ENCODE measurements at regions not wholly inside any gene's neighbourhood (a gene's known extent, or its start where the extent isn't known, plus 50 kb on each side); places are given as distances from the start of the nearest gene placed in this dataset.
"Not testable (repeated sequence)": the region's sequence is repeated elsewhere in the genome, so short reads cannot be mapped to it uniquely, and the experiment has no call there.

DNA sequence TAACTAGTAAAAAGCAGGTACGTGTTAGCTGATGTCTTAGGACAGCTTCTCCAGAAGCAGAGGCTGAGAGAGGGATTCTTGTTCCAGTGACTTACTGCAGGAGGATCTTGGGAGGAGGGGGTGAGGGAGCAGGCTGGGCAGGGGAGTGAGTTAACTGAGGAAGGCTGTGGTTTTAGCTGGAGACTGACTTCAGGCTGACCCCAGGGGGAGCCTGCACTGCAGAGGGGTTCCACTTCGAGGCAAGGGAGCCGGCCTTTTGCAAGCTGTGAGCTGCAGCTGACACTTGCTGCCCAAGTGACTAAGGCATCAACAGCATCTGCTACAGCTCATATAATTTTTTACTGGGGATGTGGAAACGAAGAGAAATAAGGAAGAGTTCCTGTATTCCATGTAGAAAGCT lies 50.4 kb upstream of the SOD1 start:
- intact Hi-C loops (cut with micrococcal nuclease) = loop anchor here (10.0 kb wide), 2 partner anchors 1104 to 1564 kb away; partner anchors contain the start of gene KRTAP19-5

GRCh38 chr21:31607791-31608190 lies 51.7 kb upstream of the SOD1 start:
- intact Hi-C loops (cut with micrococcal nuclease) = loop anchor here (10.0 kb wide), 2 partner anchors 1103 to 1563 kb away; partner anchors contain the start of gene KRTAP19-5

DNA sequence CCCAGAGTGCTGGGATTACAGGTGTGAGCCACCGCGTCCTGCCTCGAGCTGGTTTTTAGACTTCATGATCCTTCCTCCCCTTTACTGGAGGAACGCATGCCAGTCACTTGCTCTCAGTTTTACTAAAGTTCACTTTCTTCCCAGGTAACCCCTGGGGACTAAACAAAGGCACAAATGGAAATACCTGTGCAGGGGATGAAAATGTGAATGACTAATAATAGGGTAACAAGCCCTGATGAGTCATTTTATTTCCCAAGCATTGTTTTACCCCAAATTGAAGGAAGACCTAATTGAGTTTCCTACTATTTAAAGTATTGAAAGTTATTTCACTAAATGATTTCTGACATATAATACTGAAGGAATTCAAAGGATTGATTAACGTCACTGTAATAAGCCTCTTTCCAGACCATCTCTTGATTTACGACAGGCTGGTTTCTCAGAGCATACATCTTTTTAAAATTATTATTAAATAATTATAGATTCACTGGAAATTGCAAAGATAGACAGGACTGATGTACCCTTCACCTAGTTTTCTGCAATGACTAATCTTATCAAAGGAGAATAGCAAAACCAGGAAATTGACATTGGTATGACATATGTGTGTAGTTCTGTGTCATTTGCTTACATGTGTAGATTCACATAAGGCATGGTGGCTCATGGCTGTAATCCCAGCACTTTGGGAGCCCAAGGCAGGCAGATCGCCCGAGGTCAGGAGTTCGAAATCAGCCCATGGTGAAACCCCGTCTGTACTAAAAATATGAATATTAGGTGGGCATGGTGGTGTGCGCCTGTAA lies 53.2 kb upstream of the SOD1 start:
- intact Hi-C loops (cut with micrococcal nuclease) = loop anchor here (10.0 kb wide), 2 partner anchors 1101 to 1561 kb away; partner anchors contain the start of gene KRTAP19-5

DNA sequence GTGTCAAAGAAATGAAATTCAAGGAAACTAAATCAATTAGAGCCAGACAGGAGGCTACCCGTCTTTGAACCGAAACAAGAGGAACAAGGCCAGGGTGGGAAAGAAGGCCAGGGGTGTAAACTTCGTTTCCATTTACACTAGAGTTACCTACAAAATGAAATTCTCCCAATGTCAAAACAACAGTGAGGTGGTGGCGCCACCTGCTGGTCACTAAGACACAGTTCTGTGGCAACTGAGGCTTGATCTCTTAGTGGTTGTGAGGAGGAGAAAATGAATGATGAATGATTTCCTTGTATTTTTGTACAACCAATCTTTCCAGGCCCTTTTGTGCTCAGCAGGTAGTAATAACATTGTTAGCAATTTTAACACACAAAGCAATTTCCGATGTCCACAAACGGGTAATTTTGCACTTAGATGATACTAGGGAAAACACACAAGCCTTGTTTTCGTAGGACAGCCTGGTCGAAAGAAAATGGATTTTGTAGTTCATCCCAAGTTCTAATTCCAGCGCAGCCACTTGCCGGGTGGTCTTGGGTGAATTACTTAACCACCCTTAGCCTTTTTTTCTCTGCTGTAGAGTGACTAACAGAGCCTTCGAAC lies 54.8 kb upstream of the SOD1 start:
- intact Hi-C loops (cut with micrococcal nuclease) = loop anchor here (1.0 to 10.0 kb wide), 9 partner anchors 24 to 1560 kb away; partner anchors contain the start of gene KRTAP19-5

DNA sequence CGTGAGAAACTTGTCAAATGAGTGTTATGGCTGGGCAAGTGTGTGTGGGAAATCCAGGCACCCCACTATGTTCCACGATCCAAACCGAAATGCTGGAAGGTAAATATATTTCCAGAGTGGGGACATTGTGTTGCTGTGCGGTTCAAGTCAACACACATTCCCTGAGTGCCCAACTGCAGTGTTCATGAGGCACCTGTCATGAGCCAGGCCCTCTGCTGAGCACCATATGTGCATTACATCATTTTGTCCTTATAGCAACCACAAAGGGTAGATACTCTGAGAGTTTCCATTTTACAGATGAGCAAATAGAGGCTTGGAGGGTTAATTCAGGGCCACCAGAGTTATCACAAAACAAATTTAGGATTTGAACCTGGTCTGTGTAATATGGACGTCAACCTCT lies 59.9 kb upstream of the SOD1 start:
- intact Hi-C loops (cut with micrococcal nuclease) = no loop called here

- intact Hi-C loops (cut with micrococcal nuclease) = no loop called here
Observed at GRCh38 chr21:31599013-31599412, 60.5 kb upstream of the SOD1 start.

GRCh38 chr21:31597683-31598082 lies 61.8 kb upstream of the SOD1 start:
- intact Hi-C loops (cut with micrococcal nuclease) = no loop called here

- intact Hi-C loops (cut with micrococcal nuclease) = no loop called here
Observed at GRCh38 chr21:31596055-31596454, 63.4 kb upstream of the SOD1 start.

DNA sequence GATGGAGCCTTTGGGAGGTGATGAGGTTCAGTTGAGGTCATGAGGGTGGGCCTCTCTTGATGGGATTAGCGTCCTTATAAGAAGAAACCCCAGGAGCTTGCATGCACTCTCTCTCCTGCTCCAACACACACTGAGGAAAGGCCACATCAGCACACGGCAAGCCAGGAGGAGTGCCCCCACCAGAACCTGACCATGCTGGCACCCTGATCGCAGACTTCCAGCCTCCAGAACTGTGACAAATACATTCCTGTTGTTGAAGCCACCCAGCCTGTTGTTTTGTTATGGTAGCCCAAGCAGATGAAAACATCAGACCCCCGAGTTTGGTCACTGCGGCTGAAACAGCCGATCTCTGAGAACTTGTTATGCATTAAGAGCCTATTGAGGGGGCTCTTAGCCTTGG lies 64.8 kb upstream of the SOD1 start:
- intact Hi-C loops (cut with micrococcal nuclease) = no loop called here

DNA sequence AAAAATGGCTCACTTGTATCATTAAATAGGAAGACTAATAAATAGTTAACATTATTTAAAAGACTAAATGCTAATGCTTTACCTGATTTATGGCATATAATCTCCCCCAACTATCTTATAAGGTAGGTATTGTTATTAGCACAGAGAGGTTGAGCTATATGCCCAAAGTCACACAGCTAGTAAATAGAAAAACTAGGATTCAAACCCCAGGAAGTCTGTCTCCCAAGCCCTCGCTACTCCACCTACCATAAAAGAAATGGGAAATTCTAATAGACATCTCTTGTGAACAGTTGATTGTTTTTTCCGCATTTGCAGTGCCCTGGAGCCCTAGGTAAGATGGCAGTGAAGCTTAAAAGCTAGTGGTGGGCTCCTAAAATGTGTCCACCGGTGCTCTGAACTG lies 65.2 kb upstream of the SOD1 start:
- intact Hi-C loops (cut with micrococcal nuclease) = no loop called here

GRCh38 chr21:31592963-31593560 lies 66.4 kb upstream of the SOD1 start:
- intact Hi-C loops (cut with micrococcal nuclease) = no loop called here

DNA sequence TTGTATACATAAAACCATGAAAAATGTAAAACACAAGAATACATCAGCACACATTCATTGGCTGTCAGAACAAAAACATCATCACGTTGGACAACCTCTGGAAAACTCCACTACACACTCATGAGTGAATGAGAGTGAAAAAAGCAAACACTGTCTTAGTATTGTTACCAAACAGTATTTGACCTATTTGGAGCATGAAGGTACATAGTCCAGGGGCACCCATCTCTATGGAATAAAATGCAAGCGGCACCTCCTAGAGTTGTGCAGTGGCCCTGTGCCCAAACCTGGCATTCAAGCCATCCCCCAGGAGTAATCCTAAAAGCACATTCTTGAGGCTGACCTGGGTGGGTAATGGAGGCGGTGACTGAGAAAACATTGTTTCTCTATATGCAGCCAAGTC lies 67.0 kb upstream of the SOD1 start:
- intact Hi-C loops (cut with micrococcal nuclease) = no loop called here

DNA sequence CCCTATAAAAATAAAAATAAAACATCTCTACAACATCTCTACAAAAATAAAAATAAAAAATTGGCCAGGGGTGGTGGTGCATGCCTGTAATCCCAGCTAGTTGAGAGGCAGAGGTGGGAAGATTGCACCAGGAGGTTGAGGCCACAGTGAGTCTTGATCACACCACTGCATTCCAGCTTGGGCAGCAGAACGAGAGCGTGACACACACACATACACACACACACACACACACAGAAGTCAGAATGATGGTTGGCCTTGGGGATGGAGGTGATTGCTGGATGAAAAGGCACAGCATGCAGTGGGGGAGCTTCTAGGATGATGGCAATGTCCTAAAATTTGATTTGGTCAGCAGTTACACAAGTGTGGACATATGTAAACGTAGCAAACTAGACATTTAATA lies 69.7 kb upstream of the SOD1 start:
- intact Hi-C loops (cut with micrococcal nuclease) = no loop called here

DNA sequence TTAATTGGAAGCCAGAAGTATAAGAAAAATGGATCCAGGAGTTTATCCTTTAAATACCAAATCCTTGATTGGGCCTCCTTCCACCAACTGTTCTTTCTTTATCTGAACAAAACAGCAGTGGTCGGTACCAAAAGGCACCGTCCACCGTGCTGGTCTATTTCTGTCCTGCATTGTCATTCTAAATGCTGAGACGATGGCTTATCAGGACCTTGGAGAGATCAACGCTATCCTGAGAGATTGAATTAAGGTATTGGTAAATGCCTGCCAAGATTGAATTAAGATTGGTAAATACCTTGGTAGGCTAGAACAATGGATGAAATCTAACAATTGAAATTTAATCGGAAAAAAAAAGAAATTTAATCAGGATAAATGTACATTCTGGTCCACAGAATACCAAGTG lies 73.4 kb upstream of the SOD1 start:
- intact Hi-C loops (cut with micrococcal nuclease) = no loop called here

DNA sequence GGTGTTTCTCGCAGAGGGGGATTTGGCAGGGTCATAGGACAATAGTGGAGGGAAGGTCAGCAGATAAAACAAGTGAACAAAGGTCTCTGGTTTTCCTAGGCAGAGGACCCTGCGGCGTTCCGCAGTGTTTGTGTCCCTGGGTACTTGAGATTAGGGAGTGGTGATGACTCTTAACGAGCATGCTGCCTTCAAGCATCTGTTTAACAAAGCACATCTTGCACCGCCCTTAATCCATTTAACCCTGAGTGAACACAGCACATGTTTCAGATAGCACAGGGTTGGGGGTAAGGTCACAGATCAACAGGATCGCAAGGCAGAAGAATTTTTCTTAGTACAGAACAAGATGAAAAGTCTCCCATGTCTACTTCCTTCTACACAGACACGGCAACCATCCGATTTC lies 75.6 kb upstream of the SOD1 start:
- intact Hi-C loops (cut with micrococcal nuclease) = not testable (repeated sequence)

DNA sequence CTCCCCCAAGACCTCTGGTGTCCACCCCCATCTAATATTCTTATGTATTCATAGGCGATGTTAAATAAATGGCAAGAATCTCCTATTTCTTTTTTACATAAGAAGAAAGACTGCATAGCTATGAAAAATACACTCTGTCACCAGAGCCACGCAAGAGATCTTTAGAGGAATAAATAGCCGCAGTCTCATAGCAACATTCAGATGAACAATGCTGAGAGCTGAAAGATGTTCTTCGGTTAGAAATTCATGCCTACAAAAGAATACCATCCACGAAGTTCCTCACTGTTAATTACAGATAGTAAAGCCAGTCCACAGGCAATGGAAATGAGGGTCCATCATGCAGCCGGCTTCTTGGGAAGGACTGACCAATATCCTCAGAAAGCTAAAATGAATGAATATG lies 76.0 kb upstream of the SOD1 start:
- intact Hi-C loops (cut with micrococcal nuclease) = no loop called here

GRCh38 chr21:31580866-31581276 lies 78.6 kb upstream of the SOD1 start:
- intact Hi-C loops (cut with micrococcal nuclease) = loop anchor here (1.0 to 2.0 kb wide), 8 partner anchors 23 to 483 kb away; no protein-coding TSS in a partner anchor

DNA sequence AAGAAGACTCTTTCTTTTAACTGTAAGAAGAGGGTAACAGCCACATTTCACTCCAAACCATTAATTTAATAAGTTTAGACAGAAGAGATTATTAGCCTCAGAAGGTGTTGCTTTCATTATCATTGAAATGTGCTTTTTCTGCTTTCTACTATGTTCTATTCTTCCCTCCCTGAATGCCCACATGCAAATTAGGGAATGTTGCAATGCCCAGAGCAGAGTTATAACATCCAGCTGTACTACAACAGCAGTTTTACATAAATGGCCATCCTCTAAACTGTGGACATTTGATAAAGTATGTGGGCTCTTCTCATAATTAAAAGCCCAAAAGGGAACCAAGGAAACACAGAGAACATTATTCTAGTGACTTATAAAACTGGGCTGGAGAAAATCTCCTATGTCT lies 82.2 kb upstream of the SOD1 start:
- intact Hi-C loops (cut with micrococcal nuclease) = no loop called here

- intact Hi-C loops (cut with micrococcal nuclease) = no loop called here
Observed at GRCh38 chr21:31576428-31576827, 83.1 kb upstream of the SOD1 start.

DNA sequence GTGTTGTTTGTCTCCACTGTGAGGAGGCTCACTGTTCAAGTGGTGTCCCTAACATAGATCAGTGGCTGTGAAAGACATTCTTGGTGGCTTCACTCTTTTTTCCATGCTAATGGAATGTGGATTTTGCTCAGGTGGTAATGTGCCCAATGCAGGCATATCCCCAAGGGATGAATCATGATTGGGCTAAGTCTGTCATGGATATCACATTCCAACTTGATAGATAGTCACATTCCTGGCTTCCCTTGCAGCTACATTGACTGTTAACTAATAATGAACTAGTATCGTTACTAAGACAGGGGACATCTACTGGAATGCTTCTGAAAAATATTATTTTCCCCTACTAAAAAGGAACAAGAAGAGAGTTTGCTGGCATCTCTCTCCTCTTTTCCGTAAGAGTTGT lies 86.3 kb upstream of the SOD1 start:
- intact Hi-C loops (cut with micrococcal nuclease) = no loop called here

- intact Hi-C loops (cut with micrococcal nuclease) = no loop called here
Observed at GRCh38 chr21:31571879-31572278, 87.6 kb upstream of the SOD1 start.

- intact Hi-C loops (cut with micrococcal nuclease) = no loop called here
Observed at GRCh38 chr21:31570824-31571566, 88.5 kb upstream of the SOD1 start.

Measured in T-helper 1 cell treated with Interleukin-12 subunit alpha and Interleukin-12 subunit beta and Interleukin-4 antibody, amounts not matched to agents 30 ng/mL and 1 ng/mL, for 36 hours (primary cell).